ENCODE measurements at regions not wholly inside any gene's neighbourhood (a gene's known extent, or its start where the extent isn't known, plus 50 kb on each side); places are given as distances from the start of the nearest gene placed in this dataset.

DNA sequence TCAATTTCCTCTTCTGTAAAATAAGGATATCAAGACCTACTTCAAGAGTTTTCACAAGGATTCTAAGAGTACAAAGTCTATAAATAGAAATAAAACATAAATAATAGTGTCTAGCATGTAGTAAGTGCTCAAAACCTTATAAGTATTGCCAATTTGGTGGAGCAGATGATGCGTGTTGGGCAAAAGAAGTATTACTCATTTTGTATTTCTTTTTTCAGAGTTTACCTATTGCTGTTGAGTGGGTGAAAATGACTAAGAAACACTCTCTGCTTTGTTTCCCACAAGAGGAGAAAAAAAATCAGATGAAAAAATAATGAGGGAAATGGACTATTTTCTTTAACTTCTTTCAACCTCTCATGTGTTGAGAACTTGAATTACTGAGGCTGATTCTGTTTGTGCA, 103.3 kb upstream of the KCNK2 start:
- DNase-seq (ENCODE audit: low spot score) = no peak
- peaks cover 63% of the 10 kb centered on the region for H3K27me3 ChIP-seq (replicated peaks; ENCODE audit: insufficient read depth, low read depth, low read length, poor library complexity)
- H3K4me3 ChIP-seq (ENCODE audit: low read depth, low read length, poor library complexity, severe bottlenecking) = no peak overlapping the region
- no peaks in the 10 kb centered on the region for H3K36me3 ChIP-seq (ENCODE audit: insufficient read depth, low read length, poor library complexity, severe bottlenecking)
- intact Hi-C loops (cut with micrococcal nuclease; ENCODE audit: unreplicated experiment) = no loop called here
- H3K27ac ChIP-seq (ENCODE audit: low read depth, low read length, poor library complexity, severe bottlenecking) = no peak overlapping the region
- no peak for TF ChIP-seq EZH2 (IDR thresholded peaks at IDR 0.05; ENCODE audit: borderline replicate concordance, low read depth, low read length, poor library complexity, severe bottlenecking)
- TF ChIP-seq, protein P1, sequence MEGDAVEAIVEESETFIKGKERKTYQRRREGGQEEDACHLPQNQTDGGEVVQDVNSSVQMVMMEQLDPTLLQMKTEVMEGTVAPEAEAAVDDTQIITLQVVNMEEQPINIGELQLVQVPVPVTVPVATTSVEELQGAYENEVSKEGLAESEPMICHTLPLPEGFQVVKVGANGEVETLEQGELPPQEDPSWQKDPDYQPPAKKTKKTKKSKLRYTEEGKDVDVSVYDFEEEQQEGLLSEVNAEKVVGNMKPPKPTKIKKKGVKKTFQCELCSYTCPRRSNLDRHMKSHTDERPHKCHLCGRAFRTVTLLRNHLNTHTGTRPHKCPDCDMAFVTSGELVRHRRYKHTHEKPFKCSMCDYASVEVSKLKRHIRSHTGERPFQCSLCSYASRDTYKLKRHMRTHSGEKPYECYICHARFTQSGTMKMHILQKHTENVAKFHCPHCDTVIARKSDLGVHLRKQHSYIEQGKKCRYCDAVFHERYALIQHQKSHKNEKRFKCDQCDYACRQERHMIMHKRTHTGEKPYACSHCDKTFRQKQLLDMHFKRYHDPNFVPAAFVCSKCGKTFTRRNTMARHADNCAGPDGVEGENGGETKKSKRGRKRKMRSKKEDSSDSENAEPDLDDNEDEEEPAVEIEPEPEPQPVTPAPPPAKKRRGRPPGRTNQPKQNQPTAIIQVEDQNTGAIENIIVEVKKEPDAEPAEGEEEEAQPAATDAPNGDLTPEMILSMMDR (conservative IDR thresholded peaks at IDR 0.05; ENCODE audit: low read depth, low read length) = no peak
- H3K4me1 ChIP-seq (ENCODE audit: insufficient read depth, low read length, poor library complexity, severe bottlenecking) = no peaks in the 10 kb centered on the region
- no TSS peak for BruUV-seq (replicated peaks)
- ChIA-PET POLR2A (ENCODE audit: low non-redundant PET) (no interaction called here), CTCF (no interaction called here)
- H3K9me3 ChIP-seq (ENCODE audit: low read depth, low read length, poor library complexity, severe bottlenecking) = no peaks in the 10 kb centered on the region

DNA sequence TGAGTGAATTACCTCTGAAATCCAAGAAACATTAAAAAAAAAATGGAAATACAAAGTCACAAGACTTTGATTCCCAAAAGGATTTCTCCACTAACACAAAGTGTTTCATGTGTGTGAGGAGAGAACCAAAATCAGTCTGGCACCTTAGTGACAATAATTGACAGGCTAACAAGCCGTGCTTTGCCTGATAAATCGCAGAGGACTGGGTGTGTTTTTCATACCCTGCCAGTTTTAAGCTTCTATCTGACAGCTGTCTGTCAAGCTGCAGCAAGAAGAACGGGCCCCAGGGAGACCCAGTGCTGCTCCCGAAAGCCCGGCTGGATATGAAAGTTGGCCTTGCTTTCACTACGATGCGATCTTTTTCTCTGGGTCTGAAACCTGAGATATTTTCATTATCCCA, 101.6 kb upstream of the KCNK2 start:
- peaks cover 46% of the 10 kb centered on the region for H3K27me3 ChIP-seq (replicated peaks; ENCODE audit: insufficient read depth, low read depth, low read length, poor library complexity)
- H3K27ac ChIP-seq (ENCODE audit: low read depth, low read length, poor library complexity, severe bottlenecking) = no peak overlapping the region
- no peaks in the 10 kb centered on the region for H3K36me3 ChIP-seq (ENCODE audit: insufficient read depth, low read length, poor library complexity, severe bottlenecking)
- POLR2A ChIA-PET (ENCODE audit: low non-redundant PET) = no interaction called here
- no peak for DNase-seq (ENCODE audit: low spot score)
- TF ChIP-seq EZH2 (IDR thresholded peaks at IDR 0.05; ENCODE audit: borderline replicate concordance, low read depth, low read length, poor library complexity, severe bottlenecking) = no peak
- TF ChIP-seq, protein P1 (conservative IDR thresholded peaks at IDR 0.05; ENCODE audit: low read depth, low read length) = no peak
- CTCF ChIA-PET = no interaction called here
- intact Hi-C loops (cut with micrococcal nuclease; ENCODE audit: unreplicated experiment) = no loop called here
- no peaks in the 10 kb centered on the region for H3K9me3 ChIP-seq (ENCODE audit: low read depth, low read length, poor library complexity, severe bottlenecking)
- BruUV-seq (replicated peaks) = no TSS peak
- no peaks in the 10 kb centered on the region for H3K4me1 ChIP-seq (ENCODE audit: insufficient read depth, low read length, poor library complexity, severe bottlenecking)
- no peak overlapping the region for H3K4me3 ChIP-seq (ENCODE audit: low read depth, low read length, poor library complexity, severe bottlenecking)

DNA sequence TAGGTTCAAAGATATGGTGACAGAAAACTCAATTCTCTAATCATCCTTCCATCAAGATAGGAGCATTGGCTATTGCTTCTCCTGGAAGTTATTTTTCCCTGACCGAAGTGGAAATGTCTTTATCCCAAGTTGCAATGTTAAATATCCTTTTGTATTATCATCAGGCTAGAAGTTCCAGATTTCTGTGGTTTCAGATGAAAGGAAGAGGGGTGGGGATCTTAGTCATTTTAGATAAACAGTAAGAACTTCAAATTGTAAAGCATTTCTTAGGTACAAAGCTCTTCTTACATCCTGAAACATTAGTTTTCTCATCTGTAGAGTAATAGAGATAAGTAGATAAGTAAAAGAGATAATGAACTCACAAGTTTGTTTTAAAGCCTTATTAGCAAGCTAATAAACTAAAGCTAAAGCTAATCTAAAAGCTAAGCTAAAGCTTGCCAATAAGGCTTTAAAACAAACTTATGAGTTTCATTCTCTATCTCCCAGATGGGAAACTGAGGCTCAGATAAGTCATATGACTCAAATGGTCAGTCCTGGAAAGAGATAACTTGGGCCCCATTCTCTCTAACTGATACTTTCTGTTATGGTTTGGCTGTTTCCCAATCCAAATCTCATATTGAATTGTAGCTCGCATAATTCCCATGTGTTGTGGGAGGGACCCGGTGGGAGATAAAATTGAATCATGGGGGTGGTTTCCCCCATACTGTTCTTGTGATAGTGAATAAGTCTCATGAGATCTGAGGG, 99.2 kb upstream of the KCNK2 start:
- TF ChIP-seq, protein P1 (conservative IDR thresholded peaks at IDR 0.05; ENCODE audit: low read depth, low read length) = no peak
- TF ChIP-seq EZH2 (IDR thresholded peaks at IDR 0.05; ENCODE audit: borderline replicate concordance, low read depth, low read length, poor library complexity, severe bottlenecking) = no peak
- intact Hi-C loops (cut with micrococcal nuclease; ENCODE audit: unreplicated experiment) = no loop called here
- peaks cover 24% of the 10 kb centered on the region for H3K27me3 ChIP-seq (replicated peaks; ENCODE audit: insufficient read depth, low read depth, low read length, poor library complexity)
- H3K36me3 ChIP-seq (ENCODE audit: insufficient read depth, low read length, poor library complexity, severe bottlenecking) = no peaks in the 10 kb centered on the region
- DNase-seq (ENCODE audit: low spot score) = no peak
- H3K4me1 ChIP-seq (ENCODE audit: insufficient read depth, low read length, poor library complexity, severe bottlenecking) = no peaks in the 10 kb centered on the region
- no peak overlapping the region for H3K27ac ChIP-seq (ENCODE audit: low read depth, low read length, poor library complexity, severe bottlenecking)
- ChIA-PET CTCF (no interaction called here), POLR2A (ENCODE audit: low non-redundant PET) (no interaction called here)
- no peaks in the 10 kb centered on the region for H3K9me3 ChIP-seq (ENCODE audit: low read depth, low read length, poor library complexity, severe bottlenecking)
- BruUV-seq (replicated peaks) = no TSS peak
- no peak overlapping the region for H3K4me3 ChIP-seq (ENCODE audit: low read depth, low read length, poor library complexity, severe bottlenecking)
